ENCODE measurements at regions not wholly inside any gene's neighbourhood (a gene's known extent, or its start where the extent isn't known, plus 50 kb on each side); places are given as distances from the start of the nearest gene placed in this dataset.

DNA sequence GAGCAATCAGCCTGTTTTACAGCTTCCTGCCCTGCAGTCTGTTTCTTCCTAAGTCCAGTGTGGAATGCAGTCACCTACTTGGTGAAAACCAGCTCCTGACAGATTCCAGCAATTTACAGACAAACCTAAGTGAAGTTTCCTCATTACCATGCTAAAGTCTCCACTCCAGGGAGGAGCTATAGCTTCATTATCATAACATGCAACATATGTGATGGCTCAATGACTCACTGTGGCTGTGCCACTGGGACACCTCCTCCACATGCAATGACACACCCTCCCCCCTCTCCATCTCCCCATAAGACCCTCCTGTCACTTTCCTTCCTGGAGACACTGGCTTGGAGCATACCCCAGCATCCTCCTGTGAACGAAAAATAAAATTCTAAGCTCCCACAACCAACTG, 125.2 kb downstream of the MAP3K21 start:
- Histone ChIP-seq H2AFZ (no peak overlapping the region), H3K9me2 (replicated peaks; ENCODE audit: insufficient read depth) (no peaks in the 10 kb centered on the region), H3K4me1 (ENCODE audit: insufficient read depth) (peaks cover 4% of the 10 kb centered on the region), H3K27me3 (no peaks in the 10 kb centered on the region), H3K4me3 (no peak overlapping the region), H3K9me3 (ENCODE audit: low read depth) (no peaks in the 10 kb centered on the region), H3K79me2 (no peaks in the 10 kb centered on the region), H3K36me3 (replicated peaks; ENCODE audit: insufficient read depth, low read depth) (no peaks in the 10 kb centered on the region), H3K4me2 (no peak overlapping the region), H3K27ac (peak overlapping the region; percentile 27), H4K20me1 (ENCODE audit: insufficient read depth, poor library complexity, severe bottlenecking) (no peaks in the 10 kb centered on the region)
- WGBS (ENCODE audit: low lambda C conversion rate, missing lambda C conversion rate), result 93% methylated on average over 1 of the region's 1 CpG
- DNase-seq (ENCODE audit: low spot score), result peak; percentile 26
- TF ChIP-seq EZH2 (IDR thresholded peaks at IDR 0.05; ENCODE audit: borderline replicate concordance), result no peak
- TF ChIP-seq EZH2phosphoT487 (IDR thresholded peaks at IDR 0.05; ENCODE audit: low read depth, severe bottlenecking, unreplicated experiment), result no peak
- TF ChIP-seq, protein P1, sequence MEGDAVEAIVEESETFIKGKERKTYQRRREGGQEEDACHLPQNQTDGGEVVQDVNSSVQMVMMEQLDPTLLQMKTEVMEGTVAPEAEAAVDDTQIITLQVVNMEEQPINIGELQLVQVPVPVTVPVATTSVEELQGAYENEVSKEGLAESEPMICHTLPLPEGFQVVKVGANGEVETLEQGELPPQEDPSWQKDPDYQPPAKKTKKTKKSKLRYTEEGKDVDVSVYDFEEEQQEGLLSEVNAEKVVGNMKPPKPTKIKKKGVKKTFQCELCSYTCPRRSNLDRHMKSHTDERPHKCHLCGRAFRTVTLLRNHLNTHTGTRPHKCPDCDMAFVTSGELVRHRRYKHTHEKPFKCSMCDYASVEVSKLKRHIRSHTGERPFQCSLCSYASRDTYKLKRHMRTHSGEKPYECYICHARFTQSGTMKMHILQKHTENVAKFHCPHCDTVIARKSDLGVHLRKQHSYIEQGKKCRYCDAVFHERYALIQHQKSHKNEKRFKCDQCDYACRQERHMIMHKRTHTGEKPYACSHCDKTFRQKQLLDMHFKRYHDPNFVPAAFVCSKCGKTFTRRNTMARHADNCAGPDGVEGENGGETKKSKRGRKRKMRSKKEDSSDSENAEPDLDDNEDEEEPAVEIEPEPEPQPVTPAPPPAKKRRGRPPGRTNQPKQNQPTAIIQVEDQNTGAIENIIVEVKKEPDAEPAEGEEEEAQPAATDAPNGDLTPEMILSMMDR (IDR thresholded peaks at IDR 0.05; ENCODE audit: poor library complexity), result no peak

DNA sequence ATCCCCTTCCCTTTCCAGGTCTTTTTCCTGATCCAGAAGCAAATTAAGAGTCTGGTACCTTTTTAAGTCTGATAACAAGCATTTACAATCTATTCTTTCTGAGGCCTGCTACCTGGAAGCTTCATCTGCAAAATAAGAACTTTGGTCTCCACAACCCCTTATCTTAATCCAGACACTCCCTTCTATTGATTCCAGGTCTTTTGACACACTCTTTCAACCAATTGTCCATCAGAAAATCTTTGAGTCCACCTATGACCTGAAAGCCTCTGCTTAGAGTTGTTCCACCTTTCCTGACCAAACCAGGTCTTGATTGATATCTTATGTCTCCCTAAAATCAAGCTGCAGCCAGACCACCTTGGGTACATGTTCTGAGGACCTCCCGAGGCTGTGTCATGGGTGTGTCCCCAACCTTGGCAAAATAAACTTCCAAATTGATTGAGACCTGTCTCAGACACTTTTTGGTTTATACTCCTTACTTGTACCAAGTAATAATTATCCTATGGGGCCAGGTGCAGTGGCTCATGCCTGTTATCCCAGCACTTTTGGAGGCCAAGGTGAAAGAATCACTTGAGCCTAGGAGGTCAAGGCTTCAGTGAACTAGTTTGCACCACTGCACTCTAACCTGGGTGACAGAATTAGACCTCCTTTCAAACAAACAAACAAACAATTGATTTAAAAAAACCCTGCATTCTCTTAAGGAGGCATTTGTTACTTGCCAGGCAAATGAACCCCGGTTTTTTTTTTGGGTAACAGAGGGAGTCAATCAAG, 126.1 kb downstream of the MAP3K21 start:
- Histone ChIP-seq H3K4me3 (no peak overlapping the region), H3K79me2 (no peaks in the 10 kb centered on the region), H4K20me1 (ENCODE audit: insufficient read depth, poor library complexity, severe bottlenecking) (no peaks in the 10 kb centered on the region), H3K9me3 (ENCODE audit: low read depth) (no peaks in the 10 kb centered on the region), H3K36me3 (replicated peaks; ENCODE audit: insufficient read depth, low read depth) (no peaks in the 10 kb centered on the region), H3K4me1 (ENCODE audit: insufficient read depth) (peaks cover 4% of the 10 kb centered on the region), H3K27me3 (no peaks in the 10 kb centered on the region), H3K4me2 (no peak overlapping the region), H3K27ac (peak overlapping the region; percentile 40), H2AFZ (no peak overlapping the region), H3K9me2 (replicated peaks; ENCODE audit: insufficient read depth) (no peaks in the 10 kb centered on the region)
- no peak for DNase-seq (ENCODE audit: low spot score)
- 67% methylated on average over 2 of the region's 2 CpGs for WGBS (ENCODE audit: low lambda C conversion rate, missing lambda C conversion rate)
- TF ChIP-seq, protein P1 (IDR thresholded peaks at IDR 0.05; ENCODE audit: poor library complexity), result no peak
- TF ChIP-seq EZH2 (IDR thresholded peaks at IDR 0.05; ENCODE audit: borderline replicate concordance), result no peak
- no peak for TF ChIP-seq EZH2phosphoT487 (IDR thresholded peaks at IDR 0.05; ENCODE audit: low read depth, severe bottlenecking, unreplicated experiment)

DNA sequence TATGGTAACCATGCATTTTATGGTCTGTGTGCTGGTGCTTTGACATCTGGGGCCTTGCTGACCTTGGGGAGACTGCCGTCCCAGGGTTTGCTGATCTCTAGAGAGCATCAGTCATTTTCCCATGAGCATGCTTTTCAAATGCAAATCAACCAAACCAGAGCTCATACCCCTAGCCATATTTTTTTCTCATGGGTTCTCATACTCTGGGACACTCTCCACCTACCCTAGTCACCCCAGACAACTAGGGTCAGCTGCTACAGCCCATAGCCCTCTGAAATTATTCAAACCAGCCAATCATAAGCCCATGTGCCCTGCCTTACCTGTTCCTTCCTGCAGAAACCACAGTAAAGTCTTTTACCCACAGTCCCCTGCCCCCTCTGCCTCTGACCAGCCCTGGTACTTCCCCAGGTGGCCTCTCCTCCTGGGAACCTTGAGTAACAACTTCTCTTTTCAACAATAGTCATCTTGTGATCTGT, 132.0 kb downstream of the MAP3K21 start:
- Histone ChIP-seq H4K20me1 (ENCODE audit: insufficient read depth, poor library complexity, severe bottlenecking) (no peaks in the 10 kb centered on the region), H3K36me3 (replicated peaks; ENCODE audit: insufficient read depth, low read depth) (no peaks in the 10 kb centered on the region), H2AFZ (no peak overlapping the region), H3K4me2 (no peak overlapping the region), H3K4me1 (ENCODE audit: insufficient read depth) (peaks cover 4% of the 10 kb centered on the region), H3K79me2 (no peaks in the 10 kb centered on the region), H3K9me3 (ENCODE audit: low read depth) (no peaks in the 10 kb centered on the region), H3K27ac (no peak overlapping the region), H3K27me3 (no peaks in the 10 kb centered on the region), H3K4me3 (no peak overlapping the region), H3K9me2 (replicated peaks; ENCODE audit: insufficient read depth) (no peaks in the 10 kb centered on the region)
- 86% methylated on average over 1 of the region's 1 CpG for WGBS (ENCODE audit: low lambda C conversion rate, missing lambda C conversion rate)
- TF ChIP-seq EZH2phosphoT487 (IDR thresholded peaks at IDR 0.05; ENCODE audit: low read depth, severe bottlenecking, unreplicated experiment), result no peak
- TF ChIP-seq, protein P1 (IDR thresholded peaks at IDR 0.05; ENCODE audit: poor library complexity), result no peak
- TF ChIP-seq EZH2 (IDR thresholded peaks at IDR 0.05; ENCODE audit: borderline replicate concordance), result no peak
- DNase-seq (ENCODE audit: low spot score), result no peak
